CD8-positive, alpha-beta memory T cell (primary cell): ENCODE measurements at regions not wholly inside any gene's neighbourhood (a gene's known extent, or its start where the extent isn't known, plus 50 kb on each side); places are given as distances from the start of the nearest gene placed in this dataset.
"Not testable (repeated sequence)": the region's sequence is repeated elsewhere in the genome, so short reads cannot be mapped to it uniquely, and the experiment has no call there.

Experiments used
- CTCF ChIA-PET: fragments of 350-600 bp; sonication (Branson Sonifier 250); formaldehyde crosslinking; loops from one replicate; lab custom pipeline; 2021; ENCODE audit warnings: antibody characterized with exemption; lab: Charles Lee
- POLR2A ChIA-PET: fragments of 350-600 bp; sonication (Branson Sonifier 250); formaldehyde crosslinking; loops from one replicate; lab custom pipeline; 2021; ENCODE audit warnings: antibody characterized with exemption; lab: Charles Lee
- DNase-seq, 5 donors: peaks; one replicate each; pipeline versions ENCODE4 v3.0.0 to v3.0.0-alpha.2; 2020 to 2022; ENCODE audit warnings: mixed read lengths in 1 of 5
- H3K27ac ChIP-seq: one replicate; pipeline ENCODE4 v1.7.0; 2013; ENCODE audit warnings: low read depth, mild to moderate bottlenecking, low read length, moderate library complexity
- H3K27me3 ChIP-seq: 2 replicates; pipeline ENCODE4 v1.7.0; 2013; ENCODE audit warnings: low read length, mild to moderate bottlenecking; ENCODE audit not compliant: insufficient read depth, poor library complexity, severe bottlenecking
- H3K36me3 ChIP-seq: 2 replicates; pipeline ENCODE4 v1.7.0; 2013; ENCODE audit warnings: mild to moderate bottlenecking, low read length, moderate library complexity; ENCODE audit not compliant: insufficient read depth
- H3K4me1 ChIP-seq: 2 replicates; pipeline ENCODE4 v1.7.0; 2013; ENCODE audit warnings: mild to moderate bottlenecking, low read length, moderate library complexity; ENCODE audit not compliant: insufficient read depth
- H3K4me3 ChIP-seq: 2 replicates; pipeline ENCODE4 v1.7.0; 2013; ENCODE audit warnings: mild to moderate bottlenecking, low read length
- H3K9me3 ChIP-seq: 2 replicates; pipeline ENCODE4 v1.7.0; 2013; ENCODE audit warnings: mild to moderate bottlenecking, low read length
- H3K27ac Mint-ChIP-seq, 8 donors: one replicate each; pipeline ENCODE4 v1.8.0; 2020 to 2021; ENCODE audit warnings: mixed read lengths in 8 of 8, mild to moderate bottlenecking in 6 of 8, inconsistent platforms in 3 of 8, moderate library complexity in 3 of 8
- H3K27me3 Mint-ChIP-seq, 2 donors: one replicate each; pipeline ENCODE4 v1.8.0; 2020 to 2021; ENCODE audit warnings: mixed read lengths in 2 of 2, mild to moderate bottlenecking in 1 of 2, moderate library complexity in 1 of 2
- H3K36me3 Mint-ChIP-seq, 3 donors: one replicate each; pipeline ENCODE4 v1.8.0; 2020 to 2021; ENCODE audit warnings: mixed read lengths in 3 of 3, inconsistent platforms in 1 of 3, mild to moderate bottlenecking in 1 of 3
- H3K4me1 Mint-ChIP-seq, 3 donors: one replicate each; pipeline ENCODE4 v1.8.0; 2020 to 2021; ENCODE audit warnings: mixed read lengths in 3 of 3, inconsistent platforms in 1 of 3, mild to moderate bottlenecking in 1 of 3
- H3K4me3 Mint-ChIP-seq, 7 donors: one replicate each; pipeline ENCODE4 v1.8.0; 2020 to 2021; ENCODE audit warnings: mixed read lengths in 7 of 7, mild to moderate bottlenecking in 6 of 7, moderate library complexity in 4 of 7, inconsistent platforms in 2 of 7
- H3K9me3 Mint-ChIP-seq, 5 donors: one replicate each; pipeline ENCODE4 v1.8.0; 2020 to 2022; ENCODE audit warnings: mixed read lengths in 5 of 5, mild to moderate bottlenecking in 3 of 5, moderate library complexity in 2 of 5, inconsistent platforms in 1 of 5

DNA sequence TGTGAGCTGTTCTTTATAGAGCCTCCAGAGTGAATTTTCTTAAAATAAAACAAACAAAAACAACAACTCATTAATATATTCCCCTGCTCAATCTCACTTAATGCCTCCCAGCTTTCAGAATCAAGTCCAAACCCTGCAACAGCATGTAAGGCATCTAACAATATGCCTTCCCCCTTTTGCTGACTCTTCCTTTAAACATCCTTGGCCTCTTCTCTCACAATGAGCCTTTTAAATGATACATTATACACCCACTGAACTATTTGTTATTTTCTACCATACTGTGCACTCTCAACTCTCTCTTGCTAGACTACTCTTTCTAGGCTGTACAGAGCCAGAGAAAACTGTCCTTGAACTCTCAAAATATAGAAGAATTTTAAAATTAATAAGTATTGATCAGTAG lies 115.2 kb upstream of the SNX7 start:
- H3K4me1 Mint-ChIP-seq: no peaks in the 10 kb centered on the region
- H3K36me3 Mint-ChIP-seq: no peaks in the 10 kb centered on the region
- ChIA-PET CTCF (no interaction called here), POLR2A (no interaction called here)
- peaks cover 3% of the 10 kb centered on the region for H3K9me3 ChIP-seq
- H3K4me3 ChIP-seq: no peak overlapping the region
- peaks cover 0 to 6% (median 1%) of the 10 kb centered on the region in 5 donors for H3K9me3 Mint-ChIP-seq
- peaks cover 0 to 1% of the 10 kb centered on the region in 2 donors for H3K27me3 Mint-ChIP-seq
- H3K36me3 ChIP-seq: no peaks in the 10 kb centered on the region
- H3K27ac Mint-ChIP-seq: peak overlapping the region in 1 of 8 donors; percentile 77
- no peak overlapping the region for H3K4me3 Mint-ChIP-seq
- no peak overlapping the region for H3K27ac ChIP-seq
- no peaks in the 10 kb centered on the region for H3K4me1 ChIP-seq
- DNase-seq: no peak
- no peaks in the 10 kb centered on the region for H3K27me3 ChIP-seq

DNA sequence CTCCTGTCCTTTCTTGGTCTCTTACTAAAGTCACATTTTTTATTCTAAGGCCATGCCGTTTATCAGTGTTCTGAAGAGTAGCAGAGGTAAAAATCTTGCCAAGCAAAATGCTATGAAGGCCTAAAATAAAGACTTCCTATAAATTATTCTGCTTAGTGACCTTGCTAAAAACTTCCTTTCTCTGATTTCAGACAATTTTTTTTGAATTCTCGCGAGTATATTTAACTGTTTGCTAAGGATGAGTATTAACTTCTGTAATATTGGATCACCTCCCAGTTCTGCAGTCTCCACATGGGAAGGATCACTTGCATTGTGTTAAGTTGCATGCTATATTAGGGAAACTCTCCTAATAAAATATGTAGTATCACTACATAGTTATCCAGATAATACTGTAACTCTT lies 123.4 kb upstream of the SNX7 start:
- Mint-ChIP-seq H3K27ac (no peak overlapping the region), H3K4me3 (no peak overlapping the region), H3K27me3 (peaks cover 0 to 4% of the 10 kb centered on the region in 2 donors), H3K9me3 (peaks cover 0 to 2% (median 0%) of the 10 kb centered on the region in 5 donors), H3K36me3 (no peaks in the 10 kb centered on the region), H3K4me1 (no peaks in the 10 kb centered on the region)
- H3K27me3 ChIP-seq: no peaks in the 10 kb centered on the region
- no peaks in the 10 kb centered on the region for H3K36me3 ChIP-seq
- H3K4me1 ChIP-seq: no peaks in the 10 kb centered on the region
- H3K9me3 ChIP-seq: no peaks in the 10 kb centered on the region
- H3K4me3 ChIP-seq: no peak overlapping the region
- DNase-seq: no peak
- H3K27ac ChIP-seq: no peak overlapping the region
- POLR2A ChIA-PET: no interaction called here
- CTCF ChIA-PET: no interaction called here

DNA sequence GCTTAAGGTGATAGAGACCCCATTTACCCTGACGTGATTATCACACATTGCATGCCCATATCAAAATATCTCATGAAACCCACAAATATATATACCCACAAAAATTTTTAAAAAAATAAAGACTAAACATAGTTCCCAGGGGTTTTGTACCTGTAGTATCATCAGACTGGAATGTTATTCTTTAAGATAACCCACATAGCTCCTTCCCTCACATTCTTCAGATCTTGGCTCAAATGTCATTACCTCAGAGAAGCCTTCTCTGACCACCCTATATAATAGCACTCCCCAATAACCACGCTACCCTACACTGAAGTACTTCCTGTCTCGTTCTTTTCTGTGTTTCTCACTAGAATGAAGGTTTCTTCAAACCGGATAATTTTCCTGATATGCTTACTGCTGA lies 138.3 kb upstream of the SNX7 start:
- Mint-ChIP-seq H3K27ac (no peak overlapping the region), H3K9me3 (peaks cover 14 to 25% (median 20%) of the 10 kb centered on the region in 5 donors), H3K4me1 (no peaks in the 10 kb centered on the region)

DNA sequence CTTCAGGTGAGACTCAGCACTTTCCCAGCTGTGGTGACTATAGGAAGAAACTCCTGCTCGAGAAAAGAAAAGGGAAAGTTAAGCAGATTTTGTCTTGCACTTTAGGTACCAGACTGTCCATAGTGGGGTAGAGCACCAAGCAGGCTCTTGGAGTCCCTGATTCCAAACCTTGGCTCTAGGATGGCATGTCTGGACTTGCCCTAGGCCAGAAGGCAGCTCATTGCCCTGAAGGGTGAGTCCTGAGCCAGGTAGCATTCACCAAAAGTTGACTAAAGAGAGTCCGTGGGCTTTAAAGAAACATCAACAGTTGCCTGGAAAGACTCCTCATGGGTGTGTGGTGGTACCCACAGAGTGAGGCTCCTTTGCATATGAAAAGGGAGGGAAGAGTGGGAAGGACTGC lies 145.2 kb upstream of the SNX7 start:
- Histone ChIP-seq H3K4me3 (no peak overlapping the region), H3K9me3 (no peaks in the 10 kb centered on the region), H3K27ac (no peak overlapping the region), H3K27me3 (no peaks in the 10 kb centered on the region), H3K36me3 (no peaks in the 10 kb centered on the region), H3K4me1 (no peaks in the 10 kb centered on the region)
- Mint-ChIP-seq H3K27me3 (peaks cover 0 to 3% of the 10 kb centered on the region in 2 donors), H3K4me1 (no peaks in the 10 kb centered on the region), H3K27ac (no peak overlapping the region), H3K4me3 (no peak overlapping the region), H3K9me3 (peaks cover 0 to 12% (median 4%) of the 10 kb centered on the region in 5 donors), H3K36me3 (peaks cover 0 to 3% (median 3%) of the 10 kb centered on the region in 3 donors)
- POLR2A ChIA-PET: no interaction called here
- no peak for DNase-seq
- CTCF ChIA-PET: no interaction called here

More for the DNA sequence above, 138.3 kb upstream of the SNX7 start:
- CTCF ChIA-PET: no interaction called here
- Histone ChIP-seq H3K4me3 (no peak overlapping the region), H3K9me3 (no peaks in the 10 kb centered on the region), H3K27me3 (no peaks in the 10 kb centered on the region), H3K27ac (no peak overlapping the region), H3K4me1 (no peaks in the 10 kb centered on the region), H3K36me3 (no peaks in the 10 kb centered on the region)
- DNase-seq: no peak
- Mint-ChIP-seq H3K36me3 (no peaks in the 10 kb centered on the region), H3K27me3 (no peaks in the 10 kb centered on the region), H3K4me3 (no peak overlapping the region)
- POLR2A ChIA-PET: no interaction called here

DNA sequence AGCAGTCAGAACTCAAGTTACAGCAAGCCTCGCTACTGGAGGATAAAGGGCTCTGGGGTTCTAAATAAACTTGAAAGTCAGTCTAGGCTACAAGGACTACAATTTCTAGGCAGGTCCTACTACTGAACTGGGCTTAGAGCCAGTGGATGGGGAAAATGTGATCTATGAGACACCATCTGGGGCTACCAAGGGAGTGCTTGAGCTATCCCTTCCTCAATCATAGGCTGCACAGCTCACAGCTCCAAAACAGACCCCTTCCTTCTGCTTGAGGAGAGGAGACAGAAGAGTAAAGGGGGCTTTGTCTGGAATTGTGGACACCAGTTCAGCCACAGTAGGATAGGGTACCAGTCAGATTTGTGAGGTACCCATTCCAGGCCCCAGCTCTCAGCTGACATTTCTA lies 145.8 kb upstream of the SNX7 start:
- ChIA-PET POLR2A (no interaction called here), CTCF (no interaction called here)
- Mint-ChIP-seq H3K27ac (no peak overlapping the region), H3K9me3 (peaks cover 0 to 12% (median 6%) of the 10 kb centered on the region in 5 donors), H3K36me3 (peaks cover 0 to 4% (median 4%) of the 10 kb centered on the region in 3 donors), H3K4me3 (no peak overlapping the region), H3K27me3 (peaks cover 0 to 3% of the 10 kb centered on the region in 2 donors), H3K4me1 (no peaks in the 10 kb centered on the region)
- H3K36me3 ChIP-seq: no peaks in the 10 kb centered on the region
- H3K4me3 ChIP-seq: no peak overlapping the region
- H3K4me1 ChIP-seq: no peaks in the 10 kb centered on the region
- H3K27ac ChIP-seq: no peak overlapping the region
- no peaks in the 10 kb centered on the region for H3K9me3 ChIP-seq
- no peak for DNase-seq
- no peaks in the 10 kb centered on the region for H3K27me3 ChIP-seq

DNA sequence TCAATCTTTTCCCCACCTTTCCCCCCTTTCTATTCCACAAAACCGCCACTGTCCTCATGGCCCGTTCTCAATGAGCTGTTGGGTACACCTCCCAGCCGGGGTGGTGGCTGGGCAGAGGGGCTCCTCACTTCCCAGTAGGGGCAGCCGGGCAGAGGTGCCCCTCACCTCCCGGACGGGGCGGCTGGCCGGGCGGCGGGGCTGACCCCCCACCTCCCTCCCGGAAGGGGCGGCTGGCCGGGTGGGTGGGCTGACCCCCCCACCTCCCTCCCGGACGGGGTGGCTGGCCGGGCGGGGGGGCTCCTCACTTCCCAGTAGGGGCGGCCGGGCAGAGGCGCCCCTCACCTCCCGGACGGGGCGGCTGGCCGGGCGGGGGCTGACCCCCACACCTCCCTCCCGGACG lies 149.3 kb upstream of the SNX7 start:
- H3K4me1 Mint-ChIP-seq, DNase-seq, POLR2A ChIA-PET, H3K27me3 Mint-ChIP-seq, H3K36me3 Mint-ChIP-seq, H3K4me3 Mint-ChIP-seq, H3K27ac ChIP-seq, H3K9me3 ChIP-seq, CTCF ChIA-PET, H3K4me1 ChIP-seq, H3K36me3 ChIP-seq, H3K4me3 ChIP-seq, H3K27ac Mint-ChIP-seq, H3K27me3 ChIP-seq: not testable (repeated sequence)
- H3K9me3 Mint-ChIP-seq: peaks cover 0 to 22% (median 7%) of the 10 kb centered on the region in 5 donors

DNA sequence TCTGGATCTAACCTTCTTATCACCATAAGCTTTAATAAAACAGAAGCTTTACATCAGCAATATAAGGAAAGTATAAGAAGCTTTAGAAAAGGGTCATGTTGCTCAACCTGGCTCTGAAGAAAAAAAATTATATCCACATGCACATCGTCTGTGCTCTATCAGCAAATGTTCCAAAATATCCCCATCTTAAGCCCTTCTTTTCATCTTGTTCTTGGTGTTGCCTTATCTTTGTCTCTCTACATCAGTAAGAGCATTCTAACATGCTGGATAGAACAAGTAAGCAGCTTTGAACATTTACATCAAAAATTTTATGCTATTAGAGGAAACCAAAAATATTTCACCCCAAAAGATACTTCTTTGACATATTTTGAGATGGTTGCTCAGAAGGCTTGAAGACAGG lies 157.8 kb upstream of the SNX7 start:
- DNase-seq: no peak
- H3K9me3 ChIP-seq: no peaks in the 10 kb centered on the region
- POLR2A ChIA-PET: interaction anchor here (0.6 kb wide), 1 partner anchor 282 kb away, joined by 3 read pairs; no protein-coding TSS in a partner anchor
- H3K4me1 Mint-ChIP-seq: no peaks in the 10 kb centered on the region
- H3K36me3 Mint-ChIP-seq: no peaks in the 10 kb centered on the region
- H3K27ac ChIP-seq: no peak overlapping the region
- H3K4me1 ChIP-seq: no peaks in the 10 kb centered on the region
- CTCF ChIA-PET: no interaction called here
- no peak overlapping the region for H3K4me3 Mint-ChIP-seq
- peaks cover 12 to 29% (median 16%) of the 10 kb centered on the region in 5 donors for H3K9me3 Mint-ChIP-seq
- H3K27me3 ChIP-seq: no peaks in the 10 kb centered on the region
- no peak overlapping the region for H3K4me3 ChIP-seq
- H3K36me3 ChIP-seq: no peaks in the 10 kb centered on the region
- H3K27ac Mint-ChIP-seq: no peak overlapping the region
- peaks cover 7 to 18% of the 10 kb centered on the region in 2 donors for H3K27me3 Mint-ChIP-seq

DNA sequence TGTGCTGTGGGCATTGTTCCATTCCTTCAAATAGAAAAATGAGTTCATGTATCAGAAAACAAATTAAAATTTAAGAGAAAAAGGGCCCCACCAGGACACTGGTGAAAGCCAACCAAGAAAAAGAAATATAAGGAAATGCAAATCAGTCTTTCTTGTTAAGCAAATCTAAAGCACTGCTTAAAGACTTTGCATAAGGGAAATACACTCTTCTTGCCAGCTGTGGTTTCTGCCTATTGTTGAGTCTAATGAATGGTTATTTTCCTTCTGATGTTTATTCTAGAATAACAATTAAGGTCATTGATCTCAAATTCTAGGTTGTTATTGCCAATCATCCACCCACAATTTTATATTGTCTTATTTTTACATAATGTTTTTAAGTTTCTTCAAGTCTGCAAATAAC lies 158.6 kb upstream of the SNX7 start:
- Histone ChIP-seq H3K36me3 (no peaks in the 10 kb centered on the region), H3K27me3 (no peaks in the 10 kb centered on the region), H3K27ac (no peak overlapping the region), H3K4me3 (no peak overlapping the region), H3K4me1 (no peaks in the 10 kb centered on the region), H3K9me3 (no peaks in the 10 kb centered on the region)
- Mint-ChIP-seq H3K36me3 (no peaks in the 10 kb centered on the region), H3K9me3 (peaks cover 12 to 21% (median 16%) of the 10 kb centered on the region in 5 donors), H3K27me3 (peaks cover 7 to 18% of the 10 kb centered on the region in 2 donors), H3K27ac (no peak overlapping the region), H3K4me1 (no peaks in the 10 kb centered on the region), H3K4me3 (no peak overlapping the region)
- ChIA-PET POLR2A (interaction anchor here (0.6 to 1.0 kb wide), 2 partner anchors 281 to 1574 kb away, joined by 3 read pairs; no protein-coding TSS in a partner anchor), CTCF (no interaction called here)
- no peak for DNase-seq
